ENCODE measurements at regions not wholly inside any gene's neighbourhood (a gene's known extent, or its start where the extent isn't known, plus 50 kb on each side); places are given as distances from the start of the nearest gene placed in this dataset.

- Histone ChIP-seq H3K27me3 (ENCODE audit: control insufficient read depth in 2 of 2, insufficient read depth in 2 of 2, low read length in 2 of 2) (no peaks in the 10 kb centered on the region), H3K4me2 (ENCODE audit: insufficient read depth, low read length) (no peak overlapping the region), H3K9me3 (replicated peaks; ENCODE audit: control insufficient read depth, insufficient read depth, low read length) (no peaks in the 10 kb centered on the region), H3K9me1 (replicated peaks; ENCODE audit: control insufficient read depth, extremely low read depth, insufficient read depth, low read length) (no peaks in the 10 kb centered on the region), H3K4me1 (ENCODE audit: control insufficient read depth, extremely low read depth, insufficient read depth, low read length) (no peaks in the 10 kb centered on the region), H3K4me3 (replicated peaks in 1 of 3; ENCODE audit: insufficient read depth in 1 of 3, low read depth in 1 of 3, low read length in 3 of 3) (no peak overlapping the region), H2AFZ (ENCODE audit: low read depth, low read length) (no peak overlapping the region), H3K79me2 (ENCODE audit: control insufficient read depth, insufficient read depth, low read length) (no peaks in the 10 kb centered on the region), H3K27ac (ENCODE audit: insufficient read depth, low read depth, low read length) (no peak overlapping the region), H4K20me1 (replicated peaks; ENCODE audit: control insufficient read depth, extremely low read depth, insufficient read depth, low read length) (no peaks in the 10 kb centered on the region), H3K9ac (replicated peaks; ENCODE audit: extremely low read depth, insufficient read depth, low read length) (no peak overlapping the region), H3K36me3 (ENCODE audit: control insufficient read depth in 2 of 2, extremely low read depth in 1 of 2, insufficient read depth in 2 of 2, low read length in 2 of 2) (no peaks in the 10 kb centered on the region)
- dilution Hi-C loops (cut with MboI; ENCODE audit: extremely low pct_ligation_motif_present, low sequenced_read_pairs), result no loop called here
- CTCF ChIA-PET, result interaction anchor here (1.1 kb wide), 1 partner anchor 9 kb away, joined by 3 read pairs; no protein-coding TSS in a partner anchor
- DNase-seq (ENCODE audit: low read depth, low spot score) (no peak), FAIRE-seq (no peak)
- no TSS peak for BruUV-seq (replicated peaks)
- POLR2A ChIA-PET, result no interaction called here
- intact Hi-C loops (cut with micrococcal nuclease), result no loop called here
- TF ChIP-seq CTCF (IDR thresholded peaks at IDR 0.05; ENCODE audit: extremely low read depth in 1 of 2, insufficient read depth in 1 of 2, low read depth in 1 of 2, low read length in 2 of 2) (no peak), GATA2 (IDR thresholded peaks at IDR 0.05; ENCODE audit: insufficient read depth, insufficient read length, low read depth, low read length) (no peak)
Measured at GRCh38 chr4:29578329-29578728, 1141.8 kb upstream of the PCDH7 start.

- H3K27ac ChIP-seq (ENCODE audit: insufficient read depth, low read depth, low read length), result no peak overlapping the region
- H3K9ac ChIP-seq (replicated peaks; ENCODE audit: extremely low read depth, insufficient read depth, low read length), result no peak overlapping the region
- no peak overlapping the region for H3K4me2 ChIP-seq (ENCODE audit: insufficient read depth, low read length)
- no peaks in the 10 kb centered on the region for H4K20me1 ChIP-seq (replicated peaks; ENCODE audit: control insufficient read depth, extremely low read depth, insufficient read depth, low read length)
- intact Hi-C loops (cut with micrococcal nuclease) (no loop called here), dilution Hi-C loops (cut with MboI; ENCODE audit: extremely low pct_ligation_motif_present, low sequenced_read_pairs) (no loop called here)
- TF ChIP-seq GATA2 (IDR thresholded peaks at IDR 0.05; ENCODE audit: insufficient read depth, insufficient read length, low read depth, low read length) (no peak), CTCF (IDR thresholded peaks at IDR 0.05; ENCODE audit: extremely low read depth in 1 of 2, insufficient read depth in 1 of 2, low read depth in 1 of 2, low read length in 2 of 2) (no peak), MAX (IDR thresholded peaks at IDR 0.05; ENCODE audit: insufficient read depth, insufficient read length) (no peak), EZH2 (IDR thresholded peaks at IDR 0.05; ENCODE audit: borderline replicate concordance, low read depth, low read length, severe bottlenecking) (no peak), MYC (IDR thresholded peaks at IDR 0.05; ENCODE audit: low read depth, low read length) (no peak)
- no TSS peak for BruUV-seq (replicated peaks)
- no peaks in the 10 kb centered on the region for H3K27me3 ChIP-seq (ENCODE audit: control insufficient read depth in 2 of 2, insufficient read depth in 2 of 2, low read length in 2 of 2)
- no peak overlapping the region for H2AFZ ChIP-seq (ENCODE audit: low read depth, low read length)
- peak; percentile 30 for DNase-seq (ENCODE audit: low read depth, low spot score)
- H3K4me3 ChIP-seq (replicated peaks in 1 of 3; ENCODE audit: insufficient read depth in 1 of 3, low read depth in 1 of 3, low read length in 3 of 3), result no peak overlapping the region
- ChIA-PET CTCF (no interaction called here), POLR2A (no interaction called here)
- H3K36me3 ChIP-seq (ENCODE audit: control insufficient read depth in 2 of 2, extremely low read depth in 1 of 2, insufficient read depth in 2 of 2, low read length in 2 of 2), result no peaks in the 10 kb centered on the region
- no peak for FAIRE-seq
- no peaks in the 10 kb centered on the region for H3K9me3 ChIP-seq (replicated peaks; ENCODE audit: control insufficient read depth, insufficient read depth, low read length)
- no peaks in the 10 kb centered on the region for H3K9me1 ChIP-seq (replicated peaks; ENCODE audit: control insufficient read depth, extremely low read depth, insufficient read depth, low read length)
- no peaks in the 10 kb centered on the region for H3K79me2 ChIP-seq (ENCODE audit: control insufficient read depth, insufficient read depth, low read length)
- no peaks in the 10 kb centered on the region for H3K4me1 ChIP-seq (ENCODE audit: control insufficient read depth, extremely low read depth, insufficient read depth, low read length)
Measured at GRCh38 chr4:29581457-29581856, 1138.7 kb upstream of the PCDH7 start.

Data from endothelial cell of umbilical vein (primary cell).